ENCODE measurements at regions not wholly inside any gene's neighbourhood (a gene's known extent, or its start where the extent isn't known, plus 50 kb on each side); places are given as distances from the start of the nearest gene placed in this dataset.
"Not testable (repeated sequence)": the region's sequence is repeated elsewhere in the genome, so short reads cannot be mapped to it uniquely, and the experiment has no call there.

GRCh38 chr2:237238249-237238648 lies 152.6 kb downstream of the COPS8 start:
- H3K27me3 Mint-ChIP-seq (ENCODE audit: low read depth): no peaks in the 10 kb centered on the region
- TF ChIP-seq CTCF (conservative IDR thresholded peaks at IDR 0.05): no peak

GRCh38 chr2:237240252-237240651 lies 154.6 kb downstream of the COPS8 start:
- H3K9me3 Mint-ChIP-seq: peaks cover 10% of the 10 kb centered on the region

More at GRCh38 chr2:237238249-237238648, 152.6 kb downstream of the COPS8 start:
- no peak for DNase-seq (ENCODE audit: low read depth, low spot score)
- no peak overlapping the region for H3K4me3 Mint-ChIP-seq
- peaks cover 7% of the 10 kb centered on the region for H3K9me3 Mint-ChIP-seq
- H3K36me3 Mint-ChIP-seq (ENCODE audit: low read depth): no peaks in the 10 kb centered on the region
- H3K4me1 Mint-ChIP-seq: no peaks in the 10 kb centered on the region
- H3K27ac Mint-ChIP-seq (ENCODE audit: unreplicated experiment): no peak overlapping the region

DNA sequence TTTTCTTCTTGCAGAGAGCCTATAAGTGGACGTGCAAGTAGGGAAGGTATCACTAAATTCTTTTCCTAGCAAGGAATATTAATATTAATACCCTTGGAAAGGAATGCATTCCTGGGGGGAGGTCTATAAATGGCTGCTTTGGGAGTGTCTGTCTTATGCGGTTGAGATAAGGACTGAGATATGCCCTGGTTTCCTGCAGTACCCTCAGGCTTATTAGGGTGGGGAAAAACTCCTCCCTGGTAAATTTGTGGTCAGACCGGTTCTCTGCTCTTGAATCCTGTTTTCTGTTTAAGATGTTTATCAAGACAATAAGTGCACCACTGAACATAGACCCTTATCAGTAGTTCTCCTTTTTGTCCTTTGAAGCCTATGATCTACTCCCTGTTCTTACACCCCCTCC lies 155.2 kb downstream of the COPS8 start:
- not testable (repeated sequence) for H3K27me3 Mint-ChIP-seq (ENCODE audit: low read depth); H3K4me3 Mint-ChIP-seq; DNase-seq (ENCODE audit: low read depth, low spot score); H3K27ac Mint-ChIP-seq (ENCODE audit: unreplicated experiment); H3K36me3 Mint-ChIP-seq (ENCODE audit: low read depth); H3K4me1 Mint-ChIP-seq
- H3K9me3 Mint-ChIP-seq: peaks cover 13% of the 10 kb centered on the region

More at GRCh38 chr2:237240252-237240651, 154.6 kb downstream of the COPS8 start:
- Mint-ChIP-seq H3K27me3 (ENCODE audit: low read depth) (no peaks in the 10 kb centered on the region), H3K36me3 (ENCODE audit: low read depth) (no peaks in the 10 kb centered on the region), H3K4me1 (no peaks in the 10 kb centered on the region), H3K27ac (ENCODE audit: unreplicated experiment) (no peak overlapping the region), H3K4me3 (no peak overlapping the region)
- no peak for TF ChIP-seq CTCF (conservative IDR thresholded peaks at IDR 0.05)
- no peak for DNase-seq (ENCODE audit: low read depth, low spot score)

DNA sequence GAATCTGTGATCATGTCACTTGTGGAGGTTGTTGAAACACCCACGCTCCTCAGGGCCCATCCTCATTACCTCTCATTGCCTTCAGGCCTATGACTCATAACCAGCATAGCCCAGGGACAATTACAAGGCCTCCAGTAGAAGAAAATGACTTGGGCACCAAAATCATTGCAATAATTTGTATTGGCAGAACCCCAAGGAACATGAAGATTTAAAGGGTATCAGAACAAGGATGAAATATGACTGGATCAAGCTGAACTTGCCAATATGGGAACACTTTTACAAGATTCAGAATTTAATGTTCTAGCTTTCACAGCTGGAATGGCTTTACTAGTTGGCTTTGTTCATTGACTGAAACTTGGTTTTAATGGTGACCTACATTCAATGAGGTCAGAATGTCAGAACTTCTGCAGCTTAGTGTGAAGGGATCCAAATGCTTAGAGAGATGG lies 156.4 kb downstream of the COPS8 start:
- DNase-seq (ENCODE audit: low read depth, low spot score): no peak

DNA sequence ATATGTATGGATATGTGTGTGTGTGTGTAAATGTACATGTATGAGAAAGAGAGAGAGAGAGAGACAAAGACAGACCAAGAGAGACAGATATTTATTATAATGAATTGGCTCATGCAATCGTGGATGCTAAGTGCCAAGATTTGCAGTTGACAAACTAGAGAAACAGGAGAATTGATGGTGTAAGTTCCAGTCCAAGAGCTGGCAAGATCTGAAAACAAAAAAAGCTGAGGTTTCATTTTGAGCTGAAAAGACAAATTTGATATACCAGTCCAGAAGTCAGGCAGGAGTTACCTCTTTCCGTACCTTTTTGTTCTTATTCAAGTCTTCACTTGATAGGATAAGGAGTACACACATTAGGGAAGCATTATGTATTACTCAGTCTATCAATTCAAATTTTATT lies 157.8 kb downstream of the COPS8 start:
- H3K9me3 Mint-ChIP-seq: peaks cover 16% of the 10 kb centered on the region

More for the DNA sequence above, 156.4 kb downstream of the COPS8 start:
- Mint-ChIP-seq H3K27ac (ENCODE audit: unreplicated experiment) (no peak overlapping the region), H3K4me1 (no peaks in the 10 kb centered on the region), H3K27me3 (ENCODE audit: low read depth) (no peaks in the 10 kb centered on the region), H3K36me3 (ENCODE audit: low read depth) (no peaks in the 10 kb centered on the region), H3K4me3 (no peak overlapping the region), H3K9me3 (peaks cover 16% of the 10 kb centered on the region)
- no peak for TF ChIP-seq CTCF (conservative IDR thresholded peaks at IDR 0.05)

GRCh38 chr2:237244178-237244577 lies 158.5 kb downstream of the COPS8 start:
- Mint-ChIP-seq H3K4me1 (no peaks in the 10 kb centered on the region), H3K9me3 (peaks cover 16% of the 10 kb centered on the region), H3K27ac (ENCODE audit: unreplicated experiment) (no peak overlapping the region), H3K27me3 (ENCODE audit: low read depth) (no peaks in the 10 kb centered on the region), H3K36me3 (ENCODE audit: low read depth) (no peaks in the 10 kb centered on the region), H3K4me3 (no peak overlapping the region)
- no peak for DNase-seq (ENCODE audit: low read depth, low spot score)
- no peak for TF ChIP-seq CTCF (conservative IDR thresholded peaks at IDR 0.05)

More for the DNA sequence above, 157.8 kb downstream of the COPS8 start:
- H3K4me3 Mint-ChIP-seq: no peak overlapping the region
- no peaks in the 10 kb centered on the region for H3K4me1 Mint-ChIP-seq
- no peaks in the 10 kb centered on the region for H3K27me3 Mint-ChIP-seq (ENCODE audit: low read depth)
- no peaks in the 10 kb centered on the region for H3K36me3 Mint-ChIP-seq (ENCODE audit: low read depth)
- DNase-seq (ENCODE audit: low read depth, low spot score): no peak
- no peak for TF ChIP-seq CTCF (conservative IDR thresholded peaks at IDR 0.05)
- H3K27ac Mint-ChIP-seq (ENCODE audit: unreplicated experiment): no peak overlapping the region

All from neural crest cell (in vitro differentiated cells).